ENCODE measurements at regions not wholly inside any gene's neighbourhood (a gene's known extent, or its start where the extent isn't known, plus 50 kb on each side); places are given as distances from the start of the nearest gene placed in this dataset.

DNA sequence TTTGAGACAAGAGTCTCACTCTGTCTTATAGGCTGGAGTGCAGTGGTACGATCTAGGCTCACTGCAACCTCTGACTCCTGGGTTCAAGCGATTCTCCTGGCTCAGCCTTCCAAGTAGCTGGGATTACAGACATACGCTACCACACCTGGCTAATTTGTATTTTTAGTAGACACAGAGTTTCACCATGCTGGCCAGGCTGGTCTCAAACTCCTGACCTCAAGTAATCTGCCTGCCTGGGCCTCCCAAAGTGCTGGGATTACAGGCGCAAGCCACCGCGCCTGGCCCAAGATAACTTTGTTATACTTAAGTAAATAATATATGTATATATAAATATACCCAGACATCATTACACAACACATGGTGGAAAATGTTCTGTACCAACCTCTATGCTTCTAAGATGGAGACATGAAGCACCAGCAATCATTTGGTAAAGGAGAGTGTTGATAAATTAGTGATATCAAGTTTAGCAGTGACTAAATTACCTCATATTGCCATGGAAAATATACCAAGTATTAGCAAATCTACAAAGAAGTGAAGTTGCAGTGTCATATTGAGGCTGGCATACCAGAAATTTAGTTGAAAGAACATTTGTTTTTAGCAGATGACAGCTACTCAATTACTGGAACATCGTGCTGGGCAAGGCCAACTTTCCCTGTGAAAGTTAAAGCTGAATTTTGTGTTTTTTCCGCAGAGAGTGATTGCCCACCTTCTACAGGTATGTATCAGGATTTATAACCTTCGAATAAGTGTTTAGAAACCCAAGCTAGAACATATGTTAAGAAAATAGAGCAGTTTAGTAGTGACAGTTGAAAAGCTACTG lies 177.7 kb downstream of the MYCN start:
- TF ChIP-seq, protein P1, sequence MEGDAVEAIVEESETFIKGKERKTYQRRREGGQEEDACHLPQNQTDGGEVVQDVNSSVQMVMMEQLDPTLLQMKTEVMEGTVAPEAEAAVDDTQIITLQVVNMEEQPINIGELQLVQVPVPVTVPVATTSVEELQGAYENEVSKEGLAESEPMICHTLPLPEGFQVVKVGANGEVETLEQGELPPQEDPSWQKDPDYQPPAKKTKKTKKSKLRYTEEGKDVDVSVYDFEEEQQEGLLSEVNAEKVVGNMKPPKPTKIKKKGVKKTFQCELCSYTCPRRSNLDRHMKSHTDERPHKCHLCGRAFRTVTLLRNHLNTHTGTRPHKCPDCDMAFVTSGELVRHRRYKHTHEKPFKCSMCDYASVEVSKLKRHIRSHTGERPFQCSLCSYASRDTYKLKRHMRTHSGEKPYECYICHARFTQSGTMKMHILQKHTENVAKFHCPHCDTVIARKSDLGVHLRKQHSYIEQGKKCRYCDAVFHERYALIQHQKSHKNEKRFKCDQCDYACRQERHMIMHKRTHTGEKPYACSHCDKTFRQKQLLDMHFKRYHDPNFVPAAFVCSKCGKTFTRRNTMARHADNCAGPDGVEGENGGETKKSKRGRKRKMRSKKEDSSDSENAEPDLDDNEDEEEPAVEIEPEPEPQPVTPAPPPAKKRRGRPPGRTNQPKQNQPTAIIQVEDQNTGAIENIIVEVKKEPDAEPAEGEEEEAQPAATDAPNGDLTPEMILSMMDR (IDR thresholded peaks at IDR 0.05; ENCODE audit: low read depth, low read length) = no peak
- no peak for DNase-seq (ENCODE audit: extremely low read depth, low read depth)

DNA sequence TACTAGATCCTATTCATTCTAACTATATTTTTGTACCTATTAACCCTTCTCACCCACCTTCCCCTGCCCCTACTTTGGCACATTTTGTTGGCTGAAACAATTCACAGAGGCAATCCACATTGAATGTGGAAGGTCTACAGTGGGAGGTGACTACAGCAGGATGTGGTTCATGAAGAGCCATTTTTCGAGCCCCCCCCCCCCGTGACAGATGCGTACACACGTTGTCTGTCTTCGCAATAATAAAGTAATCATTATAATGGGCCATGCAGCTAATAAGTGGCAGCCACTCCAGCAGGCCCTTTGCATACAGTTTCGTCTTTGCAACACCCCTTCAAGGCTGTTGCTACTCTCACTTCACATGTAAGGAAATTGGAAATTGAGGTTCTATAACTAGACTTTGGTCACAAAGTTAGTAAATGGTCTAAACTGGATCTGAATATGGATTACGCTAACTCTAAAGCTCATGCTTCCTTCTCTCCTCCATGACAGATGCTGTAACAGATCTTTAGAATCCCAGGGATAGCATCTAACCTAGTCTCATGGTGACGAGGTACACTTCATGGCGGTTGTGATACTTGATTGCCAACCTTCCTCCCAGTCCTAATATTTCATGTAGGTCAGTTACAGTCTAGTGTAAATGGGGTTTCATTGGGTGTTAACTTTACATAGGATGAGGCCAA lies 176.8 kb downstream of the MYCN start:
- TF ChIP-seq, protein P1 (IDR thresholded peaks at IDR 0.05; ENCODE audit: low read depth, low read length) = no peak
- DNase-seq (ENCODE audit: extremely low read depth, low read depth) = no peak

DNA sequence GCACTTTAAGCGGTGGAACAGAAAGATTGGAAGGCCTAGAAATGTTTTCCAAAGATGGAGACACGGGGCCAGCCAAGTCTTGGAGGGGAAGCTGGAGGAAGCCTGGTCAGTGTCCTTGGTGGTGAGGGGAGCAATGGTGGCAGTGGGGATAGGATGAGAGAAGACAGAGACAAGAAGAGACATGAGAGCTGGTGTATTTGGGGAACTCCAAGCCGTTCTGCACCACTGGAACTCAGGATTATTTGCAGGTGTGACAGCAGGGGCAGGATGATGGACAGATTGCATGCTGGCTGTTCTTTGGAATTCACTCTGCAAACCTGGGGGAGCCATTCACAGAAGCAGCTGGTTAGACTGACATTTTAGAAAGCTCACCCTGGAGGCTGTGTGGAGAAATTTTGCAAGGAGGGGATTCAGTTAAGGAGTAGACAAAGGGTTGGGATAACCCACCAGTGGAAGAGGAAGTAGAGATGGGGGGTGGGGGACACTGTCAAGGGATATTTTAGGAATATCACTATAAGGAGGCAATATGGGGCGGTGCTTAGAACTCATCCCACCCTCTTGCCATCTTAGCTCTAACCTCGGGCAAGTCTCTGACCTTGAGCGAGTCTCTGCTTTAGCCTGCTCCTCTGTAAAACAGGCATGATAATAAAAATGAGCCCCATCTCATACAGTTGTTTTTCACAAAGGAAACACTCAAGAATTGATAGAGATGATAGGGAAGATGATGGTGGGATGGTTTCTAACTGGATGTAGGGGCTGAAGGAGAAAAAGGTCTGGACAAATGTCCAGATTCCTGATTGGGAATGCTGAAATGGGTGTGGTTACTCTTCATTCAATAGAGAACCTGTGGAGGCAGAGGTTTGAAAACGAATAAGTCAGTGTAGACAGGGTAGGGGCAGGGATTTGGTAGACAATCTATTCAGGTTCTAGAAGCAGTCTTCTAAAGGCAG lies 175.8 kb downstream of the MYCN start:
- DNase-seq (ENCODE audit: extremely low read depth, low read depth) = no peak
- TF ChIP-seq, protein P1 (IDR thresholded peaks at IDR 0.05; ENCODE audit: low read depth, low read length) = no peak

DNA sequence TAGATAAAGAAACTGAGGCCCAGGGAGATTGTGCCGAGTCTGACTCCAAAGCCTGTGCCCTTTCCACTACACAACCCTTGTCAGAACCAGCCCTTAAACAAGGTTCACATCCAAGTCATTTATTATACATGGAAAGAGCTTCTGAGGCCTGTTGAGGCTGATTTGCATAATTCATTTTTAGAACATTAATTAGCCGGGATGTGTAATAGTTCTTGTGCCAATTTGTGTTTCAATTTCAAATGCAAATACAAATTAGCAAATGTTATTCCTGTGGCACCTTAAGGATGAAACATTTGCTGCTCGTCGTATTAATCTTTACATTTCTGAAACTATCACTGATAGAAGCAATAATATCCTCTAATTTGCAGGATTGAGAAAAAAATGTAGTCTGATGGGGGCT lies 174.9 kb downstream of the MYCN start:
- no peak for DNase-seq (ENCODE audit: extremely low read depth, low read depth)
- TF ChIP-seq, protein P1 (IDR thresholded peaks at IDR 0.05; ENCODE audit: low read depth, low read length) = no peak

DNA sequence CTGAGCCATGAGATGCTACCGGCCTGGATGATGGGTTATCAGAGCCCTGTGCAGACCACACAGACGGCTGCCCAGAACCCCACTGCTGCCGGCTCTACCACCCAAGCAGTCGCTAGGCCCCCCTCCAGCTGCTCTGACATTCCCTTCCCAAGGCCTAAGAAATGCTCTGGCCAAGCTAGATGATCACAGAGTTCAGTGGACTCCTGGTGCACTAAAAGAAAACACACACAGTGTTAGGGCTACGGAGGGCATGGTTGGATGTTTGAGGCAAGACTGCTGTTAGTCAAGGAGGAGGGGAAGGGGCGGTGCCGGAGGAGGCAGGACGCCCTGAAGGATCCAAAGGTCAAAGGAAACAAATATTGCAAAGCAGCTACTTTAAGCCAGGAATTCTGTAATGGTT lies 174.5 kb downstream of the MYCN start:
- no peak for DNase-seq (ENCODE audit: extremely low read depth, low read depth)
- TF ChIP-seq, protein P1 (IDR thresholded peaks at IDR 0.05; ENCODE audit: low read depth, low read length) = no peak

DNA sequence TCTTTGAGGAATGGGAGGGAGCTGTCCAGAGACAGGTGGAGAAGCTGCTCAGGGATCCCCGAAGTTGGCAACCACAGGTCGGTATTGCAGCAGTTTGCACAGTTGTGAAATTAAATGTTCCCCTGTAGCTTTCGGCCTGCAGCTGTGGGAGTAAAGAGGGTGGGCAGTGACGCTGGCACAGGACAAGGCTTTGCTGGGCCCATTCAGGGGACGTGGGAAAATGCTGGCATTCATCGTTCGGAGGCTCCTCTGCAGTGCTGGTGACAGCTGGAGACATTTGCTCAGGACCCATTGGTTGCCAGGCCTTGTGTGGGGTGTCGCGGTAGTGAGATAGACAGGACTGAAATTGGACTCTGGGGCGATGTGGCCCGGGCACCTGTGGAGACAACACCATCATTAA lies 173.7 kb downstream of the MYCN start:
- TF ChIP-seq, protein P1 (IDR thresholded peaks at IDR 0.05; ENCODE audit: low read depth, low read length) = no peak
- no peak for DNase-seq (ENCODE audit: extremely low read depth, low read depth)
